GM23338 (cell line): ENCODE measurements at regions not wholly inside any gene's neighbourhood (a gene's known extent, or its start where the extent isn't known, plus 50 kb on each side); places are given as distances from the start of the nearest gene placed in this dataset.

Experiments
- ATAC-seq: fragments of 200-7000 bp; cut with Tn5 transposase; 3 replicates; pipeline ENCODE4 v1.9.1; 2020
- DNase-seq: peaks from one replicate; pipeline ENCODE4 v3.0.0-alpha.2; 2015; ENCODE audit warnings: low spot score
- H2AFZ ChIP-seq: fragments of 200-600 bp; sonication (generic); 2 replicates; pipeline ENCODE4 v1.8.0; 2016; ENCODE audit warnings: antibody characterized with exemption, mild to moderate bottlenecking, moderate library complexity
- H3F3A ChIP-seq: fragments of 200-600 bp; sonication (generic); replicated peaks from 2 replicates; pipeline ENCODE4 v1.8.0; 2017; ENCODE audit warnings: antibody characterized with exemption, mixed run types, low read depth
- H3K27ac ChIP-seq: fragments of 200-600 bp; sonication (generic); 2 replicates; pipeline ENCODE4 v1.6.1; 2016; ENCODE audit warnings: low read depth
- H3K27me3 ChIP-seq: fragments of 200-600 bp; sonication (generic); 2 replicates; pipeline ENCODE4 v1.8.0; 2016; ENCODE audit warnings: mild to moderate bottlenecking, mixed run types, moderate library complexity; ENCODE audit not compliant: insufficient read depth
- H3K36me3 ChIP-seq: fragments of 200-600 bp; sonication (generic); 2 replicates; pipeline ENCODE4 v1.8.0; 2016; ENCODE audit warnings: mild to moderate bottlenecking; ENCODE audit not compliant: insufficient read depth
- H3K4me1 ChIP-seq: fragments of 200-600 bp; sonication (generic); 2 replicates; pipeline ENCODE4 v1.8.0; 2016; ENCODE audit warnings: mild to moderate bottlenecking, moderate library complexity; ENCODE audit not compliant: insufficient read depth
- H3K4me2 ChIP-seq: fragments of 200-600 bp; sonication (generic); 2 replicates; pipeline ENCODE4 v1.7.1; 2017; ENCODE audit warnings: mixed run types
- H3K4me3 ChIP-seq: fragments of 200-600 bp; sonication (generic); 2 replicates; pipeline ENCODE4 v1.6.1; 2016; ENCODE audit warnings: mixed run types
- H3K79me2 ChIP-seq: fragments of 200-600 bp; sonication (generic); replicated peaks from 2 replicates; pipeline ENCODE4 v1.8.0; 2017; ENCODE audit warnings: mild to moderate bottlenecking; ENCODE audit not compliant: insufficient read depth
- H3K9me2 ChIP-seq: fragments of 200-600 bp; sonication (generic); 2 replicates; pipeline ENCODE4 v1.8.0; 2017; ENCODE audit not compliant: insufficient read depth
- H4K20me1 ChIP-seq: fragments of 200-600 bp; sonication (generic); replicated peaks from 2 replicates; pipeline ENCODE4 v1.8.0; 2017; ENCODE audit warnings: mild to moderate bottlenecking; ENCODE audit not compliant: insufficient read depth
- H3K27ac Mint-ChIP-seq: 2 replicates; pipeline ENCODE4 v1.8.0; 2020; ENCODE audit warnings: inconsistent platforms, mild to moderate bottlenecking, moderate library complexity, mixed read lengths
- H3K27me3 Mint-ChIP-seq: 3 replicates; pipeline ENCODE4 v1.8.0; 2022; ENCODE audit warnings: low read depth, mild to moderate bottlenecking, moderate library complexity, mixed read lengths, inconsistent platforms; ENCODE audit not compliant: insufficient read depth, poor library complexity
- H3K36me3 Mint-ChIP-seq: 3 replicates; pipeline ENCODE4 v1.8.0; 2021; ENCODE audit warnings: low read depth, mild to moderate bottlenecking, inconsistent platforms, moderate library complexity, mixed read lengths
- H3K4me1 Mint-ChIP-seq: 3 replicates; pipeline ENCODE4 v1.8.0; 2020; ENCODE audit warnings: mild to moderate bottlenecking, inconsistent platforms, mixed read lengths
- H3K4me3 Mint-ChIP-seq: 3 replicates; pipeline ENCODE4 v1.8.0; 2021; ENCODE audit warnings: moderate library complexity, mild to moderate bottlenecking, inconsistent platforms, mixed read lengths
- H3K9me3 Mint-ChIP-seq: 3 replicates; pipeline ENCODE4 v1.8.0; 2020; ENCODE audit warnings: moderate library complexity, mild to moderate bottlenecking, inconsistent platforms, mixed read lengths
- CREB1 ChIP-seq: fragments of 250-450 bp; sonication (Bioruptor Pico); IDR thresholded peaks from 2 replicates; pipeline ENCODE4 v1.5.0; 2020; ENCODE audit warnings: low read depth, mild to moderate bottlenecking, moderate library complexity
- EZH2 ChIP-seq: fragments of 200-600 bp; sonication (generic); IDR thresholded peaks from one replicate; pipeline ENCODE4 v1.8.0; 2017; ENCODE audit warnings: antibody characterized with exemption, mild to moderate bottlenecking, low read depth; ENCODE audit not compliant: unreplicated experiment
- EZH2phosphoT487 ChIP-seq: fragments of 200-600 bp; sonication (generic); IDR thresholded peaks from one replicate; pipeline ENCODE4 v1.8.1; 2018; ENCODE audit warnings: antibody characterized with exemption; ENCODE audit not compliant: unreplicated experiment
- JUNB ChIP-seq: IDR thresholded peaks from one replicate; pipeline ENCODE4 v1.6.1; 2016; ENCODE audit warnings: antibody characterized with exemption; ENCODE audit not compliant: unreplicated experiment
- NANOG ChIP-seq: IDR thresholded peaks from 2 replicates; pipeline ENCODE4 v1.6.1; 2016; ENCODE audit warnings: antibody characterized with exemption, borderline replicate concordance
- POLR2AphosphoS5 ChIP-seq: IDR thresholded peaks from 2 replicates; pipeline ENCODE4 v1.6.1; 2016; ENCODE audit warnings: antibody characterized with exemption, low read depth
- STAT1 ChIP-seq: IDR thresholded peaks from one replicate; pipeline ENCODE4 v1.6.1; 2016; ENCODE audit warnings: antibody characterized with exemption; ENCODE audit not compliant: unreplicated experiment
- ZNF331 ChIP-seq: fragments of 250-450 bp; sonication (Bioruptor Pico); IDR thresholded peaks from 2 replicates; pipeline ENCODE4 v1.5.0; 2020; ENCODE audit warnings: low read depth, mild to moderate bottlenecking, moderate library complexity
- ZNF462 ChIP-seq: fragments of 250-450 bp; sonication (Bioruptor Pico); IDR thresholded peaks from 2 replicates; pipeline ENCODE4 v1.5.0; 2020; ENCODE audit warnings: mild to moderate bottlenecking, moderate library complexity
- TF ChIP-seq, protein P1 (sequence below), 2 experiments: fragments of 200-600 bp in 1 of 2; sonication (generic) in 1 of 2; conservative IDR thresholded peaks; 2 replicates each; pipeline versions ENCODE4 v1.5.1 to v1.6.1; 2016 to 2017; ENCODE audit warnings: antibody characterized with exemption in 2 of 2, low read depth in 2 of 2, mild to moderate bottlenecking in 2 of 2, moderate library complexity in 1 of 2
- TF ChIP-seq, protein P2 (sequence below): IDR thresholded peaks from 2 replicates; pipeline ENCODE4 v1.6.1; 2016; ENCODE audit warnings: antibody characterized with exemption

- Histone ChIP-seq H2AFZ (no peak overlapping the region), H3K27me3 (no peaks in the 10 kb centered on the region), H4K20me1 (no peaks in the 10 kb centered on the region), H3K36me3 (no peaks in the 10 kb centered on the region), H3K27ac (no peak overlapping the region), H3F3A (no peaks in the 10 kb centered on the region), H3K9me2 (no peaks in the 10 kb centered on the region), H3K4me1 (no peaks in the 10 kb centered on the region), H3K4me3 (no peak overlapping the region), H3K79me2 (no peaks in the 10 kb centered on the region), H3K4me2 (no peak overlapping the region)
- no peaks in the 10 kb centered on the region; the same call in 2 of the 3 replicates for H3K36me3 Mint-ChIP-seq
- H3K27me3 Mint-ChIP-seq = no peaks in the 10 kb centered on the region
- H3K27ac Mint-ChIP-seq = no peak overlapping the region
- DNase-seq (no peak), ATAC-seq (no peak)
- H3K9me3 Mint-ChIP-seq = peaks cover 7% of the 10 kb centered on the region; the same call in 1 of the 3 replicates
- TF ChIP-seq ZNF331 (CRISPR knock-in tag) (no peak), EZH2phosphoT487 (no peak), STAT1 (no peak), NANOG (no peak), EZH2 (no peak)
- TF ChIP-seq, protein P1, sequence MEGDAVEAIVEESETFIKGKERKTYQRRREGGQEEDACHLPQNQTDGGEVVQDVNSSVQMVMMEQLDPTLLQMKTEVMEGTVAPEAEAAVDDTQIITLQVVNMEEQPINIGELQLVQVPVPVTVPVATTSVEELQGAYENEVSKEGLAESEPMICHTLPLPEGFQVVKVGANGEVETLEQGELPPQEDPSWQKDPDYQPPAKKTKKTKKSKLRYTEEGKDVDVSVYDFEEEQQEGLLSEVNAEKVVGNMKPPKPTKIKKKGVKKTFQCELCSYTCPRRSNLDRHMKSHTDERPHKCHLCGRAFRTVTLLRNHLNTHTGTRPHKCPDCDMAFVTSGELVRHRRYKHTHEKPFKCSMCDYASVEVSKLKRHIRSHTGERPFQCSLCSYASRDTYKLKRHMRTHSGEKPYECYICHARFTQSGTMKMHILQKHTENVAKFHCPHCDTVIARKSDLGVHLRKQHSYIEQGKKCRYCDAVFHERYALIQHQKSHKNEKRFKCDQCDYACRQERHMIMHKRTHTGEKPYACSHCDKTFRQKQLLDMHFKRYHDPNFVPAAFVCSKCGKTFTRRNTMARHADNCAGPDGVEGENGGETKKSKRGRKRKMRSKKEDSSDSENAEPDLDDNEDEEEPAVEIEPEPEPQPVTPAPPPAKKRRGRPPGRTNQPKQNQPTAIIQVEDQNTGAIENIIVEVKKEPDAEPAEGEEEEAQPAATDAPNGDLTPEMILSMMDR (conservative IDR thresholded peaks at IDR 0.05; ENCODE audit: low read depth in 2 of 2) = no peak
- H3K4me1 Mint-ChIP-seq = peaks cover 5% of the 10 kb centered on the region; the same call in 1 of the 3 replicates
- H3K4me3 Mint-ChIP-seq = no peak overlapping the region
These were observed 307.4 kb upstream of the DPPA4 start for GRCh38 chr3:109644746-109645145.

DNA sequence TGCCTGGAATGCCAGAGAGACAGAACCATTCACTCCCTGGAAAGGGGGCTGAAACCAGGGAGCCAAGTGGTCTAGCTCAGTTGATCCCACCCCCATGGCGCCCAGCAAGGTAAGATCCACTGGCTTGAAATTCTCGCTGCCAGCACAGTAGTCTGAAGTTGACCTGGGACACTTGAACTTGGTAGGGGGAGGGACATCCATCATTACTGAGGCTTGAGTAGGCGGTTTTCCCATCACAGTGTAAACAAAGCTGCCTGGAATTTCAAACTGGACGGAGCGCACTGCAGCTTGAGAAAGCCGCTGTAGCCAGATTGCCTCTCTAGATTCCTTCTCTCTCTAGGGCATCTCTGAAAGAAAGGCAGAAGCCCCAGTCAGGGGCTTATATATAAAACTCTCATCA lies 310.7 kb upstream of the DPPA4 start:
- Histone ChIP-seq H3K4me1 (no peaks in the 10 kb centered on the region), H3K27ac (no peak overlapping the region), H3K36me3 (no peaks in the 10 kb centered on the region), H2AFZ (no peak overlapping the region), H3K79me2 (no peaks in the 10 kb centered on the region), H4K20me1 (no peaks in the 10 kb centered on the region), H3K4me2 (no peak overlapping the region), H3K4me3 (no peak overlapping the region), H3F3A (no peaks in the 10 kb centered on the region), H3K27me3 (no peaks in the 10 kb centered on the region), H3K9me2 (no peaks in the 10 kb centered on the region)
- H3K27me3 Mint-ChIP-seq = no peaks in the 10 kb centered on the region
- ATAC-seq = no peak
- peaks cover 3% of the 10 kb centered on the region; the same call in 1 of the 3 replicates for H3K36me3 Mint-ChIP-seq
- no peaks in the 10 kb centered on the region for H3K4me1 Mint-ChIP-seq
- H3K27ac Mint-ChIP-seq = no peak overlapping the region
- DNase-seq = no peak
- H3K9me3 Mint-ChIP-seq = peaks cover 25% of the 10 kb centered on the region
- no peak overlapping the region for H3K4me3 Mint-ChIP-seq
- TF ChIP-seq ZNF331 (CRISPR knock-in tag) = no peak
- TF ChIP-seq, protein P2, sequence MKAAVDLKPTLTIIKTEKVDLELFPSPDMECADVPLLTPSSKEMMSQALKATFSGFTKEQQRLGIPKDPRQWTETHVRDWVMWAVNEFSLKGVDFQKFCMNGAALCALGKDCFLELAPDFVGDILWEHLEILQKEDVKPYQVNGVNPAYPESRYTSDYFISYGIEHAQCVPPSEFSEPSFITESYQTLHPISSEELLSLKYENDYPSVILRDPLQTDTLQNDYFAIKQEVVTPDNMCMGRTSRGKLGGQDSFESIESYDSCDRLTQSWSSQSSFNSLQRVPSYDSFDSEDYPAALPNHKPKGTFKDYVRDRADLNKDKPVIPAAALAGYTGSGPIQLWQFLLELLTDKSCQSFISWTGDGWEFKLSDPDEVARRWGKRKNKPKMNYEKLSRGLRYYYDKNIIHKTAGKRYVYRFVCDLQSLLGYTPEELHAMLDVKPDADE = no peak
- no peak for TF ChIP-seq NANOG
- no peak for TF ChIP-seq CREB1 (CRISPR knock-in tag)
- no peak for TF ChIP-seq EZH2phosphoT487
- TF ChIP-seq POLR2AphosphoS5 = no peak
- TF ChIP-seq ZNF462 (CRISPR knock-in tag) = no peak
- TF ChIP-seq EZH2 = no peak
- no peak for TF ChIP-seq JUNB
